K562 (cell line): ENCODE measurements at regions not wholly inside any gene's neighbourhood (a gene's known extent, or its start where the extent isn't known, plus 50 kb on each side); places are given as distances from the start of the nearest gene placed in this dataset.

Experiments
- BCLAF1 ChIP-seq, 2 experiments: fragments of 450-650 bp in 1 of 2; IDR thresholded peaks; 2 replicates each; pipeline ENCODE4 v1.6.1; 2011 to 2017; ENCODE audit warnings: low read depth in 2 of 2, antibody characterized with exemption in 1 of 2, borderline replicate concordance in 1 of 2, low read length in 1 of 2, mild to moderate bottlenecking in 1 of 2, mixed read lengths in 1 of 2; ENCODE audit not compliant: control insufficient read depth in 1 of 2
- E2F6 ChIP-seq, 2 experiments: IDR thresholded peaks; 2 replicates each; pipeline ENCODE4 v1.6.1; 2011; ENCODE audit warnings: borderline replicate concordance in 1 of 2, control low read depth in 1 of 2, low read depth in 1 of 2, low read length in 1 of 2, mild to moderate bottlenecking in 1 of 2, mixed read lengths in 1 of 2, moderate library complexity in 1 of 2; ENCODE audit not compliant: insufficient read depth in 1 of 2, insufficient read length in 1 of 2, poor library complexity in 1 of 2, severe bottlenecking in 1 of 2; ENCODE audit errors: extremely low read depth in 1 of 2
- NRF1 ChIP-seq, 2 experiments: fragments of 450-650 bp; IDR thresholded peaks in 1 of 2; conservative IDR thresholded peaks in 1 of 2; 2 replicates each; pipeline ENCODE4 v1.6.1; 2014; ENCODE audit warnings: mild to moderate bottlenecking in 2 of 2
- PBX2 ChIP-seq, 2 experiments: IDR thresholded peaks in 1 of 2; conservative IDR thresholded peaks in 1 of 2; 2 replicates each; pipeline ENCODE4 v1.6.1; 2016; ENCODE audit warnings: low read depth in 2 of 2, mild to moderate bottlenecking in 1 of 2, missing compliant biosample characterization in 1 of 2, missing genetic modification characterization in 1 of 2, moderate library complexity in 1 of 2
- PRPF4 ChIP-seq: fragments of 200-400 bp; formaldehyde crosslinking; IDR thresholded peaks from one replicate; pipeline ENCODE4 v1.6.1; 2017; ENCODE audit warnings: low read length, low read depth, mild to moderate bottlenecking; ENCODE audit not compliant: insufficient read depth, poor library complexity, severe bottlenecking
- SRF ChIP-seq, 2 experiments: fragments of 250-450, 450-650 bp in 1 of 2; sonication (Bioruptor Pico) in 1 of 2; sonication (generic) in 1 of 2; formaldehyde crosslinking; IDR thresholded peaks; 2 replicates each; pipeline versions ENCODE4 v1.5.0 to v1.5.1; 2020 to 2022; ENCODE audit warnings: mild to moderate bottlenecking in 1 of 2, missing genetic modification reagents in 1 of 2
- ZNF407 ChIP-seq: fragments of 450-650 bp; IDR thresholded peaks from 2 replicates; pipeline ENCODE4 v1.6.1; 2016; ENCODE audit warnings: low read depth
- TF ChIP-seq, protein P1 (sequence below): fragments of 250-450 bp; sonication (Bioruptor Pico); IDR thresholded peaks from 2 replicates; pipeline ENCODE4 v1.8.0; 2022; ENCODE audit warnings: inconsistent platforms

DNA sequence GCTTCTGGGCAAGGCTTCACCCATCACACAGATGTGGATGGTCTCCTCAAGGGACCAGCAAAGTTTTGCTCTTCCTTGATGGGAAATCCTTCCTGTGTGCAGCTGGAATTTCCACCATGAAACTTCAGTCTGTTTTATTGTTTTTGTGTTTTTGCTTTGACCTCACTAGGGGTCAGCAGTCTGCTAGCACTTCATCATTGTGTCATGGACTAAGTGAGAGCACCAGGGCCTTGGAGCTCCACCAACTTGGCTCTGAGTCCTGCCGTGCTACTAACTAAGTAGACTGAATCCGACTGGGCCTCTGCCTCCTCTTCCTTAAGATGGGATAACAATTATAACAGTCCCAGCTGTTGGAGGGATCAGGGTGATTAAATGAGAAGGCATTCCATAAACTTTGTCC is 305.8 kb upstream of the NCAM1 start (continued):
- TF ChIP-seq ZNF407 (no peak), PBX2 (CRISPR knock-in tag; IDR thresholded peaks at IDR 0.05; ENCODE audit: low read depth) (no peak), PBX2 (tag; conservative IDR thresholded peaks at IDR 0.05; ENCODE audit: low read depth) (peak; percentile 76), BCLAF1 (IDR thresholded peaks at IDR 0.05; ENCODE audit: borderline replicate concordance in 1 of 2, control insufficient read depth in 1 of 2, low read depth in 2 of 2, low read length in 1 of 2) (no peak), SRF (CRISPR knock-in tag; IDR thresholded peaks at IDR 0.05) (no peak), E2F6 (IDR thresholded peaks at IDR 0.05; ENCODE audit: borderline replicate concordance in 1 of 2, extremely low read depth in 1 of 2, insufficient read depth in 1 of 2, insufficient read length in 1 of 2, low read depth in 1 of 2, low read length in 1 of 2, poor library complexity in 1 of 2, severe bottlenecking in 1 of 2) (no peak), NRF1 (conservative IDR thresholded peaks at IDR 0.05 in 1 of 2, IDR thresholded peaks at IDR 0.05 in 1 of 2) (no peak), PRPF4 (no peak)
- TF ChIP-seq, protein P1, sequence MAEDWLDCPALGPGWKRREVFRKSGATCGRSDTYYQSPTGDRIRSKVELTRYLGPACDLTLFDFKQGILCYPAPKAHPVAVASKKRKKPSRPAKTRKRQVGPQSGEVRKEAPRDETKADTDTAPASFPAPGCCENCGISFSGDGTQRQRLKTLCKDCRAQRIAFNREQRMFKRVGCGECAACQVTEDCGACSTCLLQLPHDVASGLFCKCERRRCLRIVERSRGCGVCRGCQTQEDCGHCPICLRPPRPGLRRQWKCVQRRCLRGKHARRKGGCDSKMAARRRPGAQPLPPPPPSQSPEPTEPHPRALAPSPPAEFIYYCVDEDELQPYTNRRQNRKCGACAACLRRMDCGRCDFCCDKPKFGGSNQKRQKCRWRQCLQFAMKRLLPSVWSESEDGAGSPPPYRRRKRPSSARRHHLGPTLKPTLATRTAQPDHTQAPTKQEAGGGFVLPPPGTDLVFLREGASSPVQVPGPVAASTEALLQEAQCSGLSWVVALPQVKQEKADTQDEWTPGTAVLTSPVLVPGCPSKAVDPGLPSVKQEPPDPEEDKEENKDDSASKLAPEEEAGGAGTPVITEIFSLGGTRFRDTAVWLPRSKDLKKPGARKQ (CRISPR knock-in tag) = no peak
